ENCODE measurements at regions not wholly inside any gene's neighbourhood (a gene's known extent, or its start where the extent isn't known, plus 50 kb on each side); places are given as distances from the start of the nearest gene placed in this dataset.

GRCh38 chr17:72390675-72391508, 270.1 kb downstream of the SOX9 start:
- DNase-seq (ENCODE audit: low spot score), result no peak

- DNase-seq (ENCODE audit: low spot score), result no peak
Observed at GRCh38 chr17:72392056-72393010, 271.5 kb downstream of the SOX9 start.

- no peak for DNase-seq (ENCODE audit: low spot score)
Observed at GRCh38 chr17:72393553-72393952, 272.7 kb downstream of the SOX9 start.

- no peak for DNase-seq (ENCODE audit: low spot score)
Observed at GRCh38 chr17:72394531-72394930, 273.7 kb downstream of the SOX9 start.

- no peak for DNase-seq (ENCODE audit: low spot score)
Observed at GRCh38 chr17:72396121-72396520, 275.3 kb downstream of the SOX9 start.

GRCh38 chr17:72397223-72397667, 276.4 kb downstream of the SOX9 start:
- no peak for DNase-seq (ENCODE audit: low spot score)

- no peak for DNase-seq (ENCODE audit: low spot score)
Observed at GRCh38 chr17:72397687-72398086, 276.9 kb downstream of the SOX9 start.

GRCh38 chr17:72399023-72399607, 278.3 kb downstream of the SOX9 start:
- DNase-seq (ENCODE audit: low spot score), result no peak

- DNase-seq (ENCODE audit: low spot score), result no peak
Observed at GRCh38 chr17:72399608-72400487, 279.0 kb downstream of the SOX9 start.

- no peak for DNase-seq (ENCODE audit: low spot score)
Observed at GRCh38 chr17:72400488-72400827, 279.6 kb downstream of the SOX9 start.

GRCh38 chr17:72400863-72401262, 280.0 kb downstream of the SOX9 start:
- no peak for DNase-seq (ENCODE audit: low spot score)

- DNase-seq (ENCODE audit: low spot score), result no peak
Observed at GRCh38 chr17:72401883-72402726, 281.3 kb downstream of the SOX9 start.

- no peak for DNase-seq (ENCODE audit: low spot score)
Observed at GRCh38 chr17:72402727-72403210, 281.9 kb downstream of the SOX9 start.

- no peak for DNase-seq (ENCODE audit: low spot score)
Observed at GRCh38 chr17:72403713-72404209, 282.9 kb downstream of the SOX9 start.

GRCh38 chr17:72404872-72405271, 284.1 kb downstream of the SOX9 start:
- DNase-seq (ENCODE audit: low spot score), result no peak

- no peak for DNase-seq (ENCODE audit: low spot score)
Observed at GRCh38 chr17:72405662-72406230, 284.9 kb downstream of the SOX9 start.

GRCh38 chr17:72406498-72406897, 285.7 kb downstream of the SOX9 start:
- DNase-seq (ENCODE audit: low spot score), result no peak

GRCh38 chr17:72407336-72407909, 286.6 kb downstream of the SOX9 start:
- DNase-seq (ENCODE audit: low spot score), result no peak

GRCh38 chr17:72407931-72408330, 287.1 kb downstream of the SOX9 start:
- DNase-seq (ENCODE audit: low spot score), result no peak

GRCh38 chr17:72408641-72409040, 287.8 kb downstream of the SOX9 start:
- DNase-seq (ENCODE audit: low spot score), result no peak
